ENCODE measurements at regions not wholly inside any gene's neighbourhood (a gene's known extent, or its start where the extent isn't known, plus 50 kb on each side); places are given as distances from the start of the nearest gene placed in this dataset.

DNA sequence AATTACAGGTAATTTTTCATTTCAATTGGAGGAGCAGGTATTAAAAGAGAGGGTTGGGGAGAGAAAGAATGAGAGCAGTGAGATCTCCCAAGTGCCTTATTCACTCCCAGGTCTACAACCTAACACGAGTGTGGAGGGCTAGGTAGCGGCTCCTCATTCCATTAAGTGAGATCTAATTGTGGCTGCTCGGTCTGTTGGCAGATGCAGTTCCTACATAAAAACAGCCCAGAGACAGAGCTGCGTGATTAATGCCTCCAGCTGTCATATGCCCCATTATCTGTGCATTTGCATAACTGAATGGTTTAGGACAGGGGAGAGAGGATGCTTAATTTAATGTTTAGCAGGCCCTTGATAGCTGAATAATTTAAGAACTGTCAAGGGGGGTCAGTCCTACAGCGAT is 100.5 kb downstream of the PSAT1 start:
- TF ChIP-seq CTCF (conservative IDR thresholded peaks at IDR 0.05; ENCODE audit: low read depth, low read length) = no peak
- TF ChIP-seq EZH2 (IDR thresholded peaks at IDR 0.05; ENCODE audit: borderline replicate concordance, low read depth, low read length, poor library complexity, severe bottlenecking) = no peak

Data from A673 (cell line).